ENCODE measurements at regions not wholly inside any gene's neighbourhood (a gene's known extent, or its start where the extent isn't known, plus 50 kb on each side); places are given as distances from the start of the nearest gene placed in this dataset.
A peak's percentile ranks its signal among the peaks of the same experiment; 100 is the strongest.

GRCh38 chr7:96942112-96942511 lies 63.2 kb upstream of the DLX6 start:
- no peak for DNase-seq
- Histone ChIP-seq H3K4me1 (ENCODE audit: control insufficient read depth in 5 of 5, insufficient read depth in 5 of 5, low read length in 5 of 5) (no peaks in the 10 kb centered on the region), H3K27me3 (ENCODE audit: control insufficient read depth in 3 of 3, insufficient read depth in 3 of 3, low read length in 2 of 3) (no peaks in the 10 kb centered on the region), H3K9me3 (ENCODE audit: control insufficient read depth in 4 of 4, insufficient read depth in 3 of 4, low read length in 3 of 4) (no peaks in the 10 kb centered on the region), H3K36me3 (ENCODE audit: control insufficient read depth in 4 of 4, insufficient read depth in 4 of 4, low read length in 4 of 4) (no peaks in the 10 kb centered on the region), H3K27ac (ENCODE audit: low read depth in 1 of 2, low read length in 1 of 2) (no peak overlapping the region), H3K4me3 (no peak overlapping the region), H3K9ac (ENCODE audit: insufficient read depth in 1 of 2, low read length in 2 of 2) (no peak overlapping the region)
- ATAC-seq (ENCODE audit: insufficient read depth, low FRiP score) = no peak
- no peak for TF ChIP-seq CTCF (IDR thresholded peaks at IDR 0.05; ENCODE audit: control extremely low read depth, extremely low read depth)
- WGBS, 2 donors = 84 to 87% methylated on average over 4 of the region's 4 CpGs

DNA sequence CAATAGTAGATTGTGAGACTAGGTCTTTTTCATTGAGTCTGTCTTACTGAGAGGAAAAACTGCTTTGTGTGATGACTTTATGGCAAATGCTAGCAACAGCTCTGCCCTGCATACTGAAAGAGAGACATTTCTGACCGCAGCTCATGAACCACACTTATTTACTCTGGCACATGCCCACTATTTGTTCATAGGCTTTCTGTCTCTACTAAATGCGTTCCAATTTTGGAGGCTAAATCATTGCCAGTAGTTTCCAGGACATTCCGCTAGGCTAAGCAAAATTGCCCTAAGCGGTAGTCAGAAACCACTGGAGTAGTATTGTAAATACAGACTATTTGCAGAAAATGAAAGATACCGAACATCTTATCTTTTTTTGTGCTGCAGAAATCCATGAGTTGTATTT lies 55.6 kb upstream of the DLX6 start:
- WGBS, 2 donors = 67 to 81% methylated on average over 5 of the region's 5 CpGs
- H3K27ac ChIP-seq (ENCODE audit: low read depth in 1 of 2, low read length in 1 of 2) = no peak overlapping the region
- no peaks in the 10 kb centered on the region for H3K36me3 ChIP-seq (ENCODE audit: control insufficient read depth in 4 of 4, insufficient read depth in 4 of 4, low read length in 4 of 4)
- H3K27me3 ChIP-seq (ENCODE audit: control insufficient read depth in 3 of 3, insufficient read depth in 3 of 3, low read length in 2 of 3) = peaks cover 0 to 2% (median 0%) of the 10 kb centered on the region in 3 donors
- H3K9me3 ChIP-seq (ENCODE audit: control insufficient read depth in 4 of 4, insufficient read depth in 3 of 4, low read length in 3 of 4) = no peaks in the 10 kb centered on the region
- DNase-seq = peak in 1 of 3 donors; percentile 12
- TF ChIP-seq CTCF (IDR thresholded peaks at IDR 0.05; ENCODE audit: control extremely low read depth, extremely low read depth) = no peak
- no peak overlapping the region for H3K9ac ChIP-seq (ENCODE audit: insufficient read depth in 1 of 2, low read length in 2 of 2)
- no peak overlapping the region for H3K4me3 ChIP-seq
- no peak for ATAC-seq (ENCODE audit: insufficient read depth, low FRiP score)
- H3K4me1 ChIP-seq (ENCODE audit: control insufficient read depth in 5 of 5, insufficient read depth in 5 of 5, low read length in 5 of 5) = no peaks in the 10 kb centered on the region

DNA sequence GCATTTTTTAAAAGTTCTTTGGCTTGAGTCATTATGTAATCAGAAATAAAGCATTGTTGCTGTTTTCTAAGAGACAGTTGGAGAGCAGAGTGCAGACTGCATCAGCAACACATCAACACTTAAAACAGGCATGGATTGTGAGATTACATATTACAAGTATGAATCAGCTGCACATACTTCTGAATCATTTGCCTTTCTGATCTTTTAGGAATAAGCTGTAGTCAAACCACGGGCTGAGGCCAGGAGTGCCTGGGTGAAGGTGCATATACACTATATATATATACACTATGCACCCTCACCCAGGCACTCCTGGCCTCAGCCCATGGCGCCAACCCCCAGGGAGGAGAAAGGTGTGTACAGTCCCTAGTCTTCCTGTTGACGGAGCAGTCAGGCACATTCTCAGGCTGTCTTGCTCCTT lies 52.4 kb upstream of the DLX6 start:
- Histone ChIP-seq H3K27ac (ENCODE audit: low read depth in 1 of 2, low read length in 1 of 2) (no peak overlapping the region), H3K27me3 (ENCODE audit: control insufficient read depth in 3 of 3, insufficient read depth in 3 of 3, low read length in 2 of 3) (peaks cover 0 to 2% (median 2%) of the 10 kb centered on the region in 3 donors), H3K36me3 (ENCODE audit: control insufficient read depth in 4 of 4, insufficient read depth in 4 of 4, low read length in 4 of 4) (no peaks in the 10 kb centered on the region), H3K9me3 (ENCODE audit: control insufficient read depth in 4 of 4, insufficient read depth in 3 of 4, low read length in 3 of 4) (no peaks in the 10 kb centered on the region), H3K9ac (ENCODE audit: insufficient read depth in 1 of 2, low read length in 2 of 2) (no peak overlapping the region), H3K4me3 (no peak overlapping the region), H3K4me1 (ENCODE audit: control insufficient read depth in 5 of 5, insufficient read depth in 5 of 5, low read length in 5 of 5) (no peaks in the 10 kb centered on the region)
- no peak for DNase-seq
- ATAC-seq (ENCODE audit: insufficient read depth, low FRiP score) = no peak
- TF ChIP-seq CTCF (IDR thresholded peaks at IDR 0.05; ENCODE audit: control extremely low read depth, extremely low read depth) = no peak
- 53 to 75% methylated on average over 3 of the region's 3 CpGs for whole genome bisulfite sequencing, 2 donors

All from lung (tissue), 11 donors.